Gastrocnemius medialis (tissue), 4 donors: ENCODE measurements at regions not wholly inside any gene's neighbourhood (a gene's known extent, or its start where the extent isn't known, plus 50 kb on each side); places are given as distances from the start of the nearest gene placed in this dataset.

Source experiments
- POLR2A ChIP-seq, 2 donors: fragments of 450-650 bp; IDR thresholded peaks; one replicate each; pipeline ENCODE4 v1.6.1; 2017; ENCODE audit warnings: antibody characterized with exemption in 2 of 2, mild to moderate bottlenecking in 2 of 2, moderate library complexity in 2 of 2
- TF ChIP-seq, protein P1 (sequence below), 5 experiments: fragments of 450-650 bp in 3 of 5; fragments of 200-600 bp in 2 of 5; sonication (generic) in 2 of 5; IDR thresholded peaks in 4 of 5; conservative IDR thresholded peaks in 1 of 5; 1 replicate in 4 of 5; 2 replicates in 1 of 5; pipeline ENCODE4 v1.5.1; 2016 to 2019; ENCODE audit warnings: antibody characterized with exemption in 5 of 5, mild to moderate bottlenecking in 3 of 5, moderate library complexity in 3 of 5

DNA sequence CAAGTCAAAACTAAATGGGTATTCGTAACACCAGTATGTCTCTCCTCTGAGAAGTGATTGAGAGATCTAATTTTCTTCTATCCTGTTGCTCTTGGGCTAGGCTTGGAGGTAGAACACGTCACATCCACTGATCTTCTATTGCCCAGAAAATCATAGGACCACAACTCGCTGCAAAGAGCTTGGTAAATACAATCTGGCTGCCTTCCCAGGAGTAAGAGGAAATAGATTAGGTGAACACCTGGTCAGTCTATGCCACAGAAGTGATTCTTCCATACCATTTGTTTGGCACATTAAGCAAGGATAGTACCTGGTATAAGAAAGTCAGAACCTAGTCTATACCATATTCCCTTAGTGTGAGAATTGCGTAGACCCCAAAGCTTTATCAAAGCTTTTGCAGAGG lies 129.3 kb upstream of the PHYHIPL start:
- TF ChIP-seq, protein P1, sequence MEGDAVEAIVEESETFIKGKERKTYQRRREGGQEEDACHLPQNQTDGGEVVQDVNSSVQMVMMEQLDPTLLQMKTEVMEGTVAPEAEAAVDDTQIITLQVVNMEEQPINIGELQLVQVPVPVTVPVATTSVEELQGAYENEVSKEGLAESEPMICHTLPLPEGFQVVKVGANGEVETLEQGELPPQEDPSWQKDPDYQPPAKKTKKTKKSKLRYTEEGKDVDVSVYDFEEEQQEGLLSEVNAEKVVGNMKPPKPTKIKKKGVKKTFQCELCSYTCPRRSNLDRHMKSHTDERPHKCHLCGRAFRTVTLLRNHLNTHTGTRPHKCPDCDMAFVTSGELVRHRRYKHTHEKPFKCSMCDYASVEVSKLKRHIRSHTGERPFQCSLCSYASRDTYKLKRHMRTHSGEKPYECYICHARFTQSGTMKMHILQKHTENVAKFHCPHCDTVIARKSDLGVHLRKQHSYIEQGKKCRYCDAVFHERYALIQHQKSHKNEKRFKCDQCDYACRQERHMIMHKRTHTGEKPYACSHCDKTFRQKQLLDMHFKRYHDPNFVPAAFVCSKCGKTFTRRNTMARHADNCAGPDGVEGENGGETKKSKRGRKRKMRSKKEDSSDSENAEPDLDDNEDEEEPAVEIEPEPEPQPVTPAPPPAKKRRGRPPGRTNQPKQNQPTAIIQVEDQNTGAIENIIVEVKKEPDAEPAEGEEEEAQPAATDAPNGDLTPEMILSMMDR (IDR thresholded peaks at IDR 0.05 in 4 of 5, conservative IDR thresholded peaks at IDR 0.05 in 1 of 5) = no peak
- TF ChIP-seq POLR2A (IDR thresholded peaks at IDR 0.05) = no peak
